ENCODE measurements at regions not wholly inside any gene's neighbourhood (a gene's known extent, or its start where the extent isn't known, plus 50 kb on each side); places are given as distances from the start of the nearest gene placed in this dataset.

DNA sequence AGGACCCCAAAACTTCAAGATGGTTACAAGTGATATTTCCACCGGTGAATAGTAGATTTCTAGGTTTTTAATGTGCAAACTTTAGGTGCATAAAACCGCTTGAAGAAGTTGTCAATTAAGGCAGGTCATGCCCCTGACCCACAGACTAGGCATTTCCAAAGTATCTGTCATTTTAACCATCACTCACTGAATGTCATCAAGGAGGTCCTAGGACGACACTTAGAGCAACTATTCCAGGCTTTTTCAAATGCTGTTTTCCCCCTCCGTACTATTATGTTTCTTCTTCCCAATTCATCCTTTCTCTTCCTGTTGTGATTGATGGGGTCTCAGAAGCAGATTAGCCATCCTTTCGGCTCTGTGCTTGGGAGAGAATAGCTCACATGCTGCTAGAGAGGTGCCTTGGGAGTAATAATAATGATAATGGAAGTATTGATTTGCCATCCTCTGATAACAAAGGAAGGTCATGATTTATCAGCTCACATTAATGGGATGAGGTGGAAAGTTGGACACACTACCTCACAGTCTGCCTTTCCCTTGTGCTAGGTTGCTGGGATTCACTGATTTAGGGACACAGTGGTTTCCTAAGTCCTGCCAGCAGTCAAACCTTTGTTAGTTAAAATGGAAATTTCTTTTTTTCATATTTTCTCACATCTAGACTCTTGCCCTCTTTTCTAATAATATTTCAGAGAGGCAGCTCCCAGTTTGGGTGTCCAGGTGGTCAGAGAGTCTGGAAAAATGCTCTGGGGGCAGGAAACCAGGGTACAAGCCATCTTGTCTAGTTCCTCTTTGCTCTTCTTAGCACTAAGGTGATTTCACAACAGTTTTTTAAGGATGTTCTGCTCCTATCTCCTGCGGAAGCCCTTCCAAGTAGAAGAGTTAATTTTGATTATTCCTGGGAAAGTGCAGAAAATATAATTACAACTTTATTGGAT lies 67.0 kb downstream of the PTTG1 start:
- no peaks in the 10 kb centered on the region for H3K27me3 ChIP-seq (ENCODE audit: control insufficient read depth, insufficient read depth, low read length)
- H3K4me3 ChIP-seq (ENCODE audit: low read depth, low read length) = no peak overlapping the region
- TF ChIP-seq CTCF (IDR thresholded peaks at IDR 0.05; ENCODE audit: insufficient read depth, low read length, poor library complexity, severe bottlenecking) = no peak
- no peaks in the 10 kb centered on the region for H3K36me3 ChIP-seq (ENCODE audit: control insufficient read depth, insufficient read depth, low read length)
- no peak for DNase-seq (ENCODE audit: low read depth)

DNA sequence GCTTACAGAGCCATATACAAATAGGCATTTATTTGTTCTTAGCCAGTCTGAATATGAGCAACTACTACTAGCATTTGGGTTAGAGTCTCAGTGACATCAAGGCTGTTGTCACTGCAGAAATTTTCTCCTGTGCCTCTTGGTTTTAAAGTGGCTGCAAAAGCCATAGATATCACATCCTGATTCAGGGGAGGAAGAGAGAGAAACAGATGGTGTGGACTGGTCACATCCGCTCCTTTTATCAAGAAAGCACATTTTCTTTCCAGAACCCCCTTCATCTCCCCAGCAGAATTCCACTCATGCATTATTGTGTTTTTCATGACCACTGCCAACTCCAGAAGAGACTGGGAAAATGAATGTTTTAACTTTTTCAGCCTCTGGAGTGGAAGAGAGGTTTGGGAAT lies 69.8 kb downstream of the PTTG1 start:
- no peak for TF ChIP-seq CTCF (IDR thresholded peaks at IDR 0.05; ENCODE audit: insufficient read depth, low read length, poor library complexity, severe bottlenecking)

DNA sequence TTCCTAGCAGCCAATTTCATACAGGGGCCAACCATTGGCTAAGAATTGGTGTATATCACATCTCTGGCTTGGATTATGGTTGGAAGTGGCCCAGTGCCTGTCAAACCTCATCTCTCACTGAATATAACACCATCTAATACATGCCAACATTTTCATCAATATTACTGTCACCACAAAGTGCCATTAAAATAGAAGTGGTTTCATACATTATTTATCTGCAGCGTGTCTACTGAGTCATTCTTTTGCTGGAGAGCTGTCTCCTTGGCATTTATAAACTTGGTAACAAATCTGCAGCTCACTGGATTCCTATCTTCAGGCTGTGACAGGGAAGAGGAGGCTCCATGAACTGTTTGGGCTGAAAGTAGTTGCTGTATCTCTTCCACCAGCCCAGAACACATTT lies 70.9 kb downstream of the PTTG1 start:
- H3K27me3 ChIP-seq (ENCODE audit: control insufficient read depth, insufficient read depth, low read length) = no peaks in the 10 kb centered on the region
- no peaks in the 10 kb centered on the region for H3K36me3 ChIP-seq (ENCODE audit: control insufficient read depth, insufficient read depth, low read length)
- no peak overlapping the region for H3K4me3 ChIP-seq (ENCODE audit: low read depth, low read length)
- DNase-seq (ENCODE audit: low read depth) = no peak
- no peak for TF ChIP-seq CTCF (IDR thresholded peaks at IDR 0.05; ENCODE audit: insufficient read depth, low read length, poor library complexity, severe bottlenecking)

More for the DNA sequence above, 69.8 kb downstream of the PTTG1 start:
- H3K27me3 ChIP-seq (ENCODE audit: control insufficient read depth, insufficient read depth, low read length) = no peaks in the 10 kb centered on the region
- H3K4me3 ChIP-seq (ENCODE audit: low read depth, low read length) = no peak overlapping the region
- DNase-seq (ENCODE audit: low read depth) = no peak
- H3K36me3 ChIP-seq (ENCODE audit: control insufficient read depth, insufficient read depth, low read length) = no peaks in the 10 kb centered on the region

- H3K36me3 ChIP-seq (ENCODE audit: control insufficient read depth, insufficient read depth, low read length) = no peaks in the 10 kb centered on the region
- H3K4me3 ChIP-seq (ENCODE audit: low read depth, low read length) = no peak overlapping the region
- no peaks in the 10 kb centered on the region for H3K27me3 ChIP-seq (ENCODE audit: control insufficient read depth, insufficient read depth, low read length)
- no peak for DNase-seq (ENCODE audit: low read depth)
- TF ChIP-seq CTCF (IDR thresholded peaks at IDR 0.05; ENCODE audit: insufficient read depth, low read length, poor library complexity, severe bottlenecking) = no peak
Observed at GRCh38 chr5:160493806-160494338, 72.2 kb downstream of the PTTG1 start.

DNA sequence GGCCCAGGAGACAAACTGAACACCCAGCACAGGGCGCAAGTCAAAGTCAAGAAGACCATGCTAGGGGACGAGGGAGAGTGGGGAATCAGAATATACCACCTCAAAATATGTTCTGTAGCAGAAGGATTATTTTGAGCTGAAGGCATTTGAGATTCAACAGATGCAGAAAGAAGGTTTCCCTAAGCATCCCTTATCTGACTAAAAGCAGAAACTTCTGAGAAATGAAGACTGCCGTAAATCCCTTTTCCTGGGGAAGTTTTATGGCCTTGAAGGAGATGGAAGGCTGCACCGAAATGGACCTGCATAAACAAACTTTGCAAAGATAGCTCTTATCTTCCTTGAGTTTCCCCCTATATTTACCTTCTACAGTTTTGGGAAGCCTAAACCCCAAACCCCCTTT lies 72.8 kb downstream of the PTTG1 start:
- no peak overlapping the region for H3K4me3 ChIP-seq (ENCODE audit: low read depth, low read length)
- H3K27me3 ChIP-seq (ENCODE audit: control insufficient read depth, insufficient read depth, low read length) = no peaks in the 10 kb centered on the region
- H3K36me3 ChIP-seq (ENCODE audit: control insufficient read depth, insufficient read depth, low read length) = no peaks in the 10 kb centered on the region
- no peak for TF ChIP-seq CTCF (IDR thresholded peaks at IDR 0.05; ENCODE audit: insufficient read depth, low read length, poor library complexity, severe bottlenecking)
- DNase-seq (ENCODE audit: low read depth) = no peak
